ENCODE measurements at regions not wholly inside any gene's neighbourhood (a gene's known extent, or its start where the extent isn't known, plus 50 kb on each side); places are given as distances from the start of the nearest gene placed in this dataset.
"Not testable (repeated sequence)": the region's sequence is repeated elsewhere in the genome, so short reads cannot be mapped to it uniquely, and the experiment has no call there.

DNA sequence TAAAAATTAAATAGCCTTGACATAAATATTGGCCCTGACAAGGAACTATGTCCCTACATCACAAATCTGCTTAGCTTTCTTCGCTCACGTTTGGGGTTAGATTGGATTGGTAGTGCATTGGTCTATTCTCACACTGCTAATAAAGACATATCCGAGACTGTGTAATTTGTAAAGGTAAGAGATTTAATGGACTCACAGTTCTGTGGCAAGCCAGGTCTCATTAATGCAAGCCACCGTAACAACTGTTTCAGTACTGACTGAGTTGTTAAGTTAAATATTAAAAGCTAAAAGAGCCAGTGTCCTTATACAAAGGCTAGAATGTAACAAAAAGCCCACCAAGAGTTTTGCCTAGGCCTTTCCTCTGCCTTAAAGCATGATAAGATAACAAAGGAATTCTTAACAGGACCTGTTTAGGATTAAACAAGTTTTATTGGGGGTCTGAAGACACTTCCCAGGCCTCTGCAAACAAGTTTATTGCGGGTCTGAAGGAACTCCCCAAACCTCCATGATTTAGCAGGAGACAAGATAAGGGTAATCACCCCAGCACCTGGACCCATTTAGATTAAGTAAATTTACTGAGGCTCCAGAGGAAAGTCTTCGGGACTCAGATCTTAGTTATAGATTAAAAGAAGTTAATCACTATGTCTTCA, 88.2 kb upstream of the PTGDR start:
- no peaks in the 10 kb centered on the region for H3K4me1 ChIP-seq
- H3K4me3 ChIP-seq = no peak overlapping the region
- H3K27me3 ChIP-seq = no peaks in the 10 kb centered on the region
- no peak for DNase-seq
- no peaks in the 10 kb centered on the region for H3K36me3 ChIP-seq
- TF ChIP-seq POLR2A (IDR thresholded peaks at IDR 0.05) (no peak), CTCF (IDR thresholded peaks at IDR 0.05) (no peak)
- H3K27ac ChIP-seq = no peak overlapping the region
- peaks cover 0 to 6% (median 0%) of the 10 kb centered on the region in 4 donors for H3K9me3 ChIP-seq

- TF ChIP-seq CTCF (IDR thresholded peaks at IDR 0.05) (no peak), POLR2A (IDR thresholded peaks at IDR 0.05) (no peak)
- Histone ChIP-seq H3K27me3 (no peaks in the 10 kb centered on the region), H3K27ac (peak overlapping the region in 3 of 4 donors; percentile 44 to 64 (median 46)), H3K9me3 (peaks cover 0 to 15% (median 2%) of the 10 kb centered on the region in 4 donors), H3K4me1 (no peaks in the 10 kb centered on the region), H3K36me3 (no peaks in the 10 kb centered on the region), H3K4me3 (no peak overlapping the region)
- DNase-seq = peak in 2 of 3 donors; percentile 62 to 82
Observed at GRCh38 chr14:52175982-52176502, 91.5 kb upstream of the PTGDR start.

DNA sequence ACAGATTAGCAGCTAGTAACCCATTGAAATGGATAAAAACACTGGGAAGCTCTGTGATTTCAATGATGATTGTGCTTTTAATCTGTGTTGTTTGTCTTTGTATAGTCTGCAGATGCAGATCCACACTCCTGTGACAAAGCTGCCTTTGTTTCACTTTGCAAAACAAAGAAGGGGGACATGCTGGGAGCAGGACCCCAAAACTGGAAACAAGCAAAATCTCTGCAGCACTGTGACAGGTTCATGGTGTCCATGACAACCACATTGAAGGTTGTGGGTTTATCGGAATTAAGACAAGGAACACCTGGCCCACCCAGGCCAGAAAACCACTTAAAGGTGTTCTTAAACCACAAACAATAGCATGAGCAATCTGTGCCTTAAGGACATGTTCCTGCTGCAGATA, 95.6 kb upstream of the PTGDR start:
- not testable (repeated sequence) for H3K27ac ChIP-seq, H3K4me3 ChIP-seq, H3K36me3 ChIP-seq, H3K27me3 ChIP-seq, DNase-seq, H3K4me1 ChIP-seq
- H3K9me3 ChIP-seq = peaks cover 0 to 11% (median 4%) of the 10 kb centered on the region in 4 donors

GRCh38 chr14:52166822-52167221, 98.0 kb upstream of the NID2 start:
- no peaks in the 10 kb centered on the region for H3K4me1 ChIP-seq
- no peak overlapping the region for H3K4me3 ChIP-seq
- H3K9me3 ChIP-seq = peaks cover 0 to 6% (median 2%) of the 10 kb centered on the region in 4 donors
- no peak for TF ChIP-seq POLR2A (IDR thresholded peaks at IDR 0.05)
- TF ChIP-seq CTCF (IDR thresholded peaks at IDR 0.05) = no peak
- no peak overlapping the region for H3K27ac ChIP-seq
- no peaks in the 10 kb centered on the region for H3K36me3 ChIP-seq
- no peaks in the 10 kb centered on the region for H3K27me3 ChIP-seq
- no peak for DNase-seq

DNA sequence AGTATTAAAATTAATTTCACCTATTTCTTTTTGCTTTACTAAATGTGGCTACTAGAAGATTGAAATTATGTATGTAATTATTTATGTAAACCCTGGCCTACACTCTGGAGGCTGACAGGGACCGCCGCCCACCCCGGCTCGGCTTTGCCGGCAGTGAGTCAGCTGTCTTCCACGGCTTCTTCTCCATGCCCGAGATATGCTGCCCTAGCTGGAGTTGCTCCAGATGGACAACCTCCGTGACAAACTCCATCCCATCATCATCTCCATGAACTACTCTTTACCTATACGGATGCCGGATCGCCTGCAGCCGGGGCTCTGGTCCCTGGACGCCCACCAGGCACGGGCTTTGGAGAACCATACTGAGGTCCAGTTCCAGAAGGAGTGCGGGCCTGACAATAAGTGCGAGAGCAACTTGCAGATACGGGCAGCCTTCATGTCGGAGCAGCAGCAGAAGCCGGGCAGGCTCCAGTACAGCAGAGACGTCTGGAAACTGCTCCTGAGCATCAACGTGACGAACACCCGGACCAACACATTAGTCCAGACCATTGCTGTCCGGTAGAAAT, 86.9 kb upstream of the NID2 start:
- Histone ChIP-seq H3K4me1 (no peaks in the 10 kb centered on the region), H3K4me3 (no peak overlapping the region), H3K9me3 (no peaks in the 10 kb centered on the region), H3K27me3 (no peaks in the 10 kb centered on the region), H3K36me3 (no peaks in the 10 kb centered on the region), H3K27ac (no peak overlapping the region)
- TF ChIP-seq POLR2A (IDR thresholded peaks at IDR 0.05) = no peak
- no peak for TF ChIP-seq CTCF (IDR thresholded peaks at IDR 0.05)
- DNase-seq = no peak

DNA sequence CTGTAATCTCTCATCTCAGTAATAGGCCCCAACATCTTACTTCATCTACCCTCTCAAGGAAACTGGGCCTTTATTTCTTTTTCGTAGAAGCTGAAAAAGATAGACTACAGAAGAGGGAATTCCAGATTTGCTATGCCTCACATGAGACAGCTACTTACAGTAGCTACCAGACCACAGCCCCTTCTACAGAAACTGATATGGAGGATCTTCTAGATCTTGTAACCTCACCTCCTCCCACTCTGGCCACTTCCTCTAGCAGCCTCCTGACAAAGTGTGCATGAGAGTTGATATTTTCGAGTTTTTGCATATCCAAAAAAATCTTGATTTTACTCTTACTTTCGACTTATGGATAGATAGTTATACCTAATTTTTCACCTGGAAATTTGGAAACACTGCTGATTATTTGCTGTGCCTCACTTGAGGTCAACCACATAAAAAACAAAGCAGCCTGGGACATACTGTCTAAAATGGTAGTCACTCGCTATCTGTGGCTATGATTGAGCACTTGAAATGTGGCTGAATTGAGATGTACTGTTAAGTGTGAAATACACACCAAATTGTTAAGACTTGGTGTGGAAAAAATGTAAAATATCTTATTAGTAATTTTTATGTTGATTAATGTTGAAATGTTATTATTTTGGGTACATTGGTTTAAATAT, 86.3 kb upstream of the NID2 start:
- Histone ChIP-seq H3K27me3 (no peaks in the 10 kb centered on the region), H3K27ac (no peak overlapping the region), H3K36me3 (no peaks in the 10 kb centered on the region), H3K4me1 (no peaks in the 10 kb centered on the region), H3K4me3 (no peak overlapping the region), H3K9me3 (no peaks in the 10 kb centered on the region)
- DNase-seq = no peak
- TF ChIP-seq CTCF (IDR thresholded peaks at IDR 0.05) (no peak), POLR2A (IDR thresholded peaks at IDR 0.05) (no peak)

Data from Peyer's patch (tissue), 4 donors.